ENCODE measurements at regions not wholly inside any gene's neighbourhood (a gene's known extent, or its start where the extent isn't known, plus 50 kb on each side); places are given as distances from the start of the nearest gene placed in this dataset.

- no peak for DNase-seq (ENCODE audit: low read depth)
Observed at GRCh38 chr4:45985038-45985437, 138.8 kb downstream of the GABRG1 start.

GRCh38 chr4:45971108-45971507 lies 152.7 kb downstream of the GABRG1 start:
- DNase-seq (ENCODE audit: low read depth) = peak; percentile 52

- no peak for DNase-seq (ENCODE audit: low read depth)
Observed at GRCh38 chr4:45957353-45957752, 166.5 kb downstream of the GABRG1 start.

GRCh38 chr4:45954276-45954675 lies 169.6 kb downstream of the GABRG1 start:
- DNase-seq (ENCODE audit: low read depth) = no peak

- DNase-seq (ENCODE audit: low read depth) = no peak
Observed at GRCh38 chr4:45951153-45951552, 172.7 kb downstream of the GABRG1 start.

GRCh38 chr4:45946699-45947098 lies 177.2 kb downstream of the GABRG1 start:
- peak; percentile 18 for DNase-seq (ENCODE audit: low read depth)

- no peak for DNase-seq (ENCODE audit: low read depth)
Observed at GRCh38 chr4:45944000-45944399, 179.9 kb downstream of the GABRG1 start.

GRCh38 chr4:45939056-45939455 lies 184.8 kb downstream of the GABRG1 start:
- DNase-seq (ENCODE audit: low read depth) = no peak

- peak; percentile 48 for DNase-seq (ENCODE audit: low read depth)
Observed at GRCh38 chr4:45931154-45931553, 192.7 kb downstream of the GABRG1 start.

- DNase-seq (ENCODE audit: low read depth) = no peak
Observed at GRCh38 chr4:45927641-45928040, 196.2 kb downstream of the GABRG1 start.

GRCh38 chr4:45925809-45926208 lies 198.0 kb downstream of the GABRG1 start:
- no peak for DNase-seq (ENCODE audit: low read depth)

GRCh38 chr4:45920861-45921260 lies 203.0 kb downstream of the GABRG1 start:
- no peak for DNase-seq (ENCODE audit: low read depth)

- no peak for DNase-seq (ENCODE audit: low read depth)
Observed at GRCh38 chr4:45910511-45910910, 213.3 kb downstream of the GABRG1 start.

- DNase-seq (ENCODE audit: low read depth) = no peak
Observed at GRCh38 chr4:45897946-45898585, 225.8 kb downstream of the GABRG1 start.

GRCh38 chr4:45883421-45883820 lies 240.4 kb downstream of the GABRG1 start:
- no peak for DNase-seq (ENCODE audit: low read depth)

GRCh38 chr4:45876235-45876890 lies 247.5 kb downstream of the GABRG1 start:
- no peak for DNase-seq (ENCODE audit: low read depth)

- DNase-seq (ENCODE audit: low read depth) = no peak
Observed at GRCh38 chr4:45869184-45869583, 254.7 kb downstream of the GABRG1 start.

GRCh38 chr4:45865781-45866180 lies 258.1 kb downstream of the GABRG1 start:
- no peak for DNase-seq (ENCODE audit: low read depth)

- DNase-seq (ENCODE audit: low read depth) = no peak
Observed at GRCh38 chr4:45855857-45856256, 268.0 kb downstream of the GABRG1 start.

- DNase-seq (ENCODE audit: low read depth) = no peak
Observed at GRCh38 chr4:45846016-45846415, 277.8 kb downstream of the GABRG1 start.

- no peak for DNase-seq (ENCODE audit: low read depth)
Observed at GRCh38 chr4:45841791-45842190, 282.1 kb downstream of the GABRG1 start.

- no peak for DNase-seq (ENCODE audit: low read depth)
Observed at GRCh38 chr4:45831692-45832091, 292.2 kb downstream of the GABRG1 start.

GRCh38 chr4:45803994-45804393 lies 319.9 kb downstream of the GABRG1 start:
- no peak for DNase-seq (ENCODE audit: low read depth)

Data from HT1080 (cell line).